ENCODE measurements at regions not wholly inside any gene's neighbourhood (a gene's known extent, or its start where the extent isn't known, plus 50 kb on each side); places are given as distances from the start of the nearest gene placed in this dataset.

- in situ Hi-C loops (cut with HindIII; ENCODE audit: low pct_unique_long_range_greater_than_20kb, low sequenced_read_pairs) (no loop called here), intact Hi-C loops (cut with micrococcal nuclease; ENCODE audit: unreplicated experiment) (no loop called here)
- ChIA-PET POLR2A (no interaction called here), CTCF (no interaction called here)
- H3K27ac ChIP-seq (ENCODE audit: low read length): no peak overlapping the region
- H3K27me3 ChIP-seq (ENCODE audit: control insufficient read depth, insufficient read depth, low read length): 0 out of 2 replicates have a peak, but pooled peaks cover 2% of the 10 kb centered on the region
- H3K4me3 ChIP-seq (ENCODE audit: low read depth in 2 of 2, low read length in 2 of 2): no peak overlapping the region
- DNase-seq (ENCODE audit: low read depth, low spot score): no peak
- no peak for TF ChIP-seq REST (IDR thresholded peaks at IDR 0.05; ENCODE audit: insufficient read depth in 1 of 2, low read depth in 2 of 2, low read length in 1 of 2)
- no peak for TF ChIP-seq CTCF (IDR thresholded peaks at IDR 0.05)
- TF ChIP-seq POLR2AphosphoS5 (IDR thresholded peaks at IDR 0.05; ENCODE audit: low read depth, low read length): no peak
- no peak for TF ChIP-seq TCF7L2 (IDR thresholded peaks at IDR 0.05; ENCODE audit: low read depth, low read length)
- TF ChIP-seq SIN3A (IDR thresholded peaks at IDR 0.05; ENCODE audit: borderline replicate concordance, insufficient read depth, low read depth, low read length): no peak
- H3K36me3 ChIP-seq (ENCODE audit: control insufficient read depth, insufficient read depth, low read length): no peaks in the 10 kb centered on the region
- no TSS peak for BruUV-seq (replicated peaks)
- H3K4me1 ChIP-seq (ENCODE audit: control insufficient read depth, insufficient read depth, low read length): no peaks in the 10 kb centered on the region
- H3K9me3 ChIP-seq (ENCODE audit: control insufficient read depth, insufficient read depth, low read depth, low read length): no peaks in the 10 kb centered on the region
- ATAC-seq: no peak
These were observed 216.5 kb upstream of the PLET1 start for GRCh38 chr11:112477152-112477551.

- intact Hi-C loops (cut with micrococcal nuclease; ENCODE audit: unreplicated experiment): no loop called here
- no peak for ATAC-seq
- Histone ChIP-seq H3K9me3 (ENCODE audit: control insufficient read depth, insufficient read depth, low read depth, low read length) (no peaks in the 10 kb centered on the region), H3K4me3 (ENCODE audit: low read depth in 2 of 2, low read length in 2 of 2) (no peak overlapping the region), H3K36me3 (ENCODE audit: control insufficient read depth, insufficient read depth, low read length) (no peaks in the 10 kb centered on the region), H3K27me3 (ENCODE audit: control insufficient read depth, insufficient read depth, low read length) (0 out of 2 replicates have a peak, but pooled peaks cover 2% of the 10 kb centered on the region), H3K27ac (ENCODE audit: low read length) (no peak overlapping the region), H3K4me1 (ENCODE audit: control insufficient read depth, insufficient read depth, low read length) (no peaks in the 10 kb centered on the region)
- BruUV-seq (replicated peaks): no TSS peak
- no peak for TF ChIP-seq SIN3A (IDR thresholded peaks at IDR 0.05; ENCODE audit: borderline replicate concordance, insufficient read depth, low read depth, low read length)
- DNase-seq (ENCODE audit: low read depth, low spot score): no peak
- in situ Hi-C loops (cut with HindIII; ENCODE audit: low pct_unique_long_range_greater_than_20kb, low sequenced_read_pairs): no loop called here
- ChIA-PET CTCF (interaction anchor here (0.8 kb wide), 1 partner anchor 1144 kb away, joined by 3 read pairs; no protein-coding TSS in a partner anchor), POLR2A (no interaction called here)
These were observed 217.1 kb upstream of the PLET1 start for GRCh38 chr11:112477581-112478317.

- ATAC-seq (no peak), DNase-seq (ENCODE audit: low read depth, low spot score) (no peak)
- Histone ChIP-seq H3K27me3 (ENCODE audit: control insufficient read depth, insufficient read depth, low read length) (0 out of 2 replicates have a peak, but pooled peaks cover 2% of the 10 kb centered on the region), H3K36me3 (ENCODE audit: control insufficient read depth, insufficient read depth, low read length) (no peaks in the 10 kb centered on the region), H3K4me3 (ENCODE audit: low read depth in 2 of 2, low read length in 2 of 2) (no peak overlapping the region), H3K4me1 (ENCODE audit: control insufficient read depth, insufficient read depth, low read length) (no peaks in the 10 kb centered on the region), H3K27ac (ENCODE audit: low read length) (no peak overlapping the region), H3K9me3 (ENCODE audit: control insufficient read depth, insufficient read depth, low read depth, low read length) (no peaks in the 10 kb centered on the region)
- POLR2A ChIA-PET: no interaction called here
- in situ Hi-C loops (cut with HindIII; ENCODE audit: low pct_unique_long_range_greater_than_20kb, low sequenced_read_pairs) (no loop called here), intact Hi-C loops (cut with micrococcal nuclease; ENCODE audit: unreplicated experiment) (no loop called here)
- BruUV-seq (replicated peaks): no TSS peak
- CTCF ChIA-PET: interaction anchor here (0.7 kb wide), 1 partner anchor 59 kb away, joined by 4 read pairs; no protein-coding TSS in a partner anchor
- TF ChIP-seq CTCF (IDR thresholded peaks at IDR 0.05) (no peak), SIN3A (IDR thresholded peaks at IDR 0.05; ENCODE audit: borderline replicate concordance, insufficient read depth, low read depth, low read length) (no peak), POLR2AphosphoS5 (IDR thresholded peaks at IDR 0.05; ENCODE audit: low read depth, low read length) (no peak)
These were observed 218.1 kb upstream of the PLET1 start for GRCh38 chr11:112478806-112479205.
